ENCODE measurements at regions not wholly inside any gene's neighbourhood (a gene's known extent, or its start where the extent isn't known, plus 50 kb on each side); places are given as distances from the start of the nearest gene placed in this dataset.

GRCh38 chrX:40474645-40475044 is 106.1 kb upstream of the ATP6AP2 start:
- no peak for TF ChIP-seq CTCF (IDR thresholded peaks at IDR 0.05)
- no peak for TF ChIP-seq POLR2A (IDR thresholded peaks at IDR 0.05)
- no peak for TF ChIP-seq POLR2AphosphoS5 (IDR thresholded peaks at IDR 0.05)
